ENCODE measurements at regions not wholly inside any gene's neighbourhood (a gene's known extent, or its start where the extent isn't known, plus 50 kb on each side); places are given as distances from the start of the nearest gene placed in this dataset.

GRCh38 chr14:25557466-25557865 lies 507.5 kb upstream of the STXBP6 start:
- no peak for TF ChIP-seq EP300 (IDR thresholded peaks at IDR 0.05)
- TF ChIP-seq CTCF (IDR thresholded peaks at IDR 0.05), result no peak

Measured in tibial nerve (tissue), 4 donors.